Choroid plexus epithelial cell (primary cell): ENCODE measurements at regions not wholly inside any gene's neighbourhood (a gene's known extent, or its start where the extent isn't known, plus 50 kb on each side); places are given as distances from the start of the nearest gene placed in this dataset.

Source experiments
- DNase-seq: peaks from one replicate; pipeline ENCODE4 v3.0.0-alpha.2; 2010; ENCODE audit warnings: low read depth
- H3K4me3 ChIP-seq: 2 replicates; pipeline ENCODE4 v1.5.1; 2011; ENCODE audit warnings: low read depth, mild to moderate bottlenecking, control low read depth, low read length, moderate library complexity
- CTCF ChIP-seq: conservative IDR thresholded peaks from 2 replicates; pipeline ENCODE4 v1.5.1; 2011; ENCODE audit warnings: low read depth, mild to moderate bottlenecking, control low read depth, inconsistent platforms, low read length, moderate library complexity

GRCh38 chr14:37900561-37900960 is 305.1 kb downstream of the TTC6 start:
- H3K4me3 ChIP-seq: no peak overlapping the region
- peak; percentile 21 for DNase-seq
- no peak for TF ChIP-seq CTCF

GRCh38 chr14:37901978-37902377 is 305.7 kb upstream of the SSTR1 start:
- peak; percentile 54 for DNase-seq
- H3K4me3 ChIP-seq: no peak overlapping the region
- TF ChIP-seq CTCF: no peak

GRCh38 chr14:37903343-37904191 is 304.1 kb upstream of the SSTR1 start:
- peak; percentile 66 for TF ChIP-seq CTCF
- peak; percentile 75 for DNase-seq
- no peak overlapping the region for H3K4me3 ChIP-seq

- no peak overlapping the region for H3K4me3 ChIP-seq
- DNase-seq: no peak
- no peak for TF ChIP-seq CTCF
Observed at GRCh38 chr14:37924622-37925021, 283.1 kb upstream of the SSTR1 start.

- H3K4me3 ChIP-seq: no peak overlapping the region
- DNase-seq: no peak
- no peak for TF ChIP-seq CTCF
Observed at GRCh38 chr14:37932008-37932407, 275.7 kb upstream of the SSTR1 start.

- no peak overlapping the region for H3K4me3 ChIP-seq
- DNase-seq: no peak
- TF ChIP-seq CTCF: no peak
Observed at GRCh38 chr14:37932481-37932880, 275.2 kb upstream of the SSTR1 start.

- no peak for TF ChIP-seq CTCF
- no peak for DNase-seq
- H3K4me3 ChIP-seq: no peak overlapping the region
Observed at GRCh38 chr14:37936971-37937370, 270.7 kb upstream of the SSTR1 start.
